Astrocyte of the hippocampus (primary cell): ENCODE measurements at regions not wholly inside any gene's neighbourhood (a gene's known extent, or its start where the extent isn't known, plus 50 kb on each side); places are given as distances from the start of the nearest gene placed in this dataset.

ENCODE experiments used
- DNase-seq: peaks from one replicate; pipeline ENCODE4 v3.0.0; 2011; ENCODE audit warnings: low read depth, low spot score

DNA sequence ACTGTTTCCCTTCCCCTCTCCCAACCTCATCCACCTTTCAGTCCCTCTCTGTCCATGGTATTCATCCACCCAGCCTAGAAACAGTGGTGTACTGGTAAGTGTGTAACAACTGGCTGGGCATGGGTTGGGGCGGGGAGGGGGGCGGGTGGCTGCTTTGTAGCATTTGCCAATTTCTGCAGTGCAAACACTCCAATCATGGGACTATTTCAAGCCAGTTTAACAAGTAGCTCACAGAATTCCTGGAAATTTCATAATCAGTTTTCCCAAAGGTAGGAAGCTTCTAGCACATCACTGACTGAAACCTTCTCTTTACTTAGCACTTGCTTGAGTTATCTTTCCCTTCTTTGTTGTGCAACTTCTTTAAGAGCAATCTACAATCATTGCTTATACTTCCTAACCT is 100.8 kb upstream of the WASF3 start:
- DNase-seq, result no peak

GRCh38 chr13:26457212-26457611 is 100.3 kb upstream of the WASF3 start:
- DNase-seq, result no peak

GRCh38 chr13:26458196-26458749 is 99.2 kb upstream of the WASF3 start:
- DNase-seq, result no peak

DNA sequence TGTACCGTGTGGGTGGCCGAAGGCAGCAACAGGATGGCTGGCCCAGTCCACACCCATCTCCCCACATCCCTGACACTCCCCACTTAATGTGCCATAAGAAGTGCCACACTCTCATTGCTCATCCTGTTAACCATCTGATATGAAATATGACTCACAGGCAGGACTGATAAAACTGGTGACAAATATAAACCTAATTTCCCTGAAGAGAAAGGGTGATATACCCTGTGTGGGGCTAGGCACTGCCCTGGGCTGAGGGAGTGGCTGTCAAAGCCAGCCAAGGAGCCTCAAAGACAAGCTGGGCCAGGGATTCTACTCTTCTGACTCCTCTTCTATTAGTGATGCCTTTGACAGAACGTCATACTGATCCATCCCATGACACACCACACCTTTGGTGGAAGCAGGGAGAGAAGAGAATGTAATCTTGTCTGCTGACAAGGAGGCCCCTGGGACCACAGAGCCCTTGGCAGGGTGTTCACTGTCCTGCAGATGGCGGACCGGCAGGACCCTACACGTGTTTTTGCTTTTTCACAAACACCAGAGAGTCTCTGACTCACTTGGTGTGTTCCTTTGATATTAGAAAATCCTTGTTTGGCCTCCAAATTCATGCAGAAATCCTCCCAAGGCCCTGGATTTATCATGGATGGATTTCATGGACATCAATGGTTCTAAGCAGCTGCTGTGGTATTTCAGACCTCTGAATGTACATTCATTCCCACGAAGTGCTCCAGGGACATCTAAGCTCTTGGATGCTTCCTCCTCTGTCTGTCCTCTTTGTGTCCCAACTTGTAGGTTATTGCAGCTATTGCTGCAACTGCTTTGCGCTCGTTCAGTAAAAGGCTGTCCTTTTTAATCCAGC is 98.0 kb upstream of the WASF3 start:
- DNase-seq, result no peak

GRCh38 chr13:26460648-26461047 is 96.8 kb upstream of the WASF3 start:
- no peak for DNase-seq

- DNase-seq, result no peak
These were observed 94.2 kb upstream of the WASF3 start for GRCh38 chr13:26463296-26463695.

DNA sequence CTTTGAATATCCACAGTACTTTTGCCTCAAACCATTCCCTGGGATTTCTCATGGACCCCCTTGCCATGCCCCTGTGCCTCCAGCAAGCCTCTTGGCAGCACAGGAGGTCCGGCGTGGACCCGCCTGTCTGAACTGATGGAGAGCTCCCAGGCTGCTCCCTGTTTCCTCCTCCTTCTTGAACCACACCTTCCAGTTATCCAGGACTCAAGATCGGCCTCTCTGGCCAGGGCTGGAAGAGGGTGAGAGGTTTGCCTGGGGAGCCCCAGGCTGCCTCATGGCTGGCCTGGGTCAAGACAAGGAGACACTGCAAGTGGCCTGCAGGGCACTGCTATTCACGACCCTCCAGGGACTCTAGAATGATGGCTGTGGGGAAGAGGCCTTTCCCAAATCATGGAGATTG is 93.6 kb upstream of the WASF3 start:
- no peak for DNase-seq

DNA sequence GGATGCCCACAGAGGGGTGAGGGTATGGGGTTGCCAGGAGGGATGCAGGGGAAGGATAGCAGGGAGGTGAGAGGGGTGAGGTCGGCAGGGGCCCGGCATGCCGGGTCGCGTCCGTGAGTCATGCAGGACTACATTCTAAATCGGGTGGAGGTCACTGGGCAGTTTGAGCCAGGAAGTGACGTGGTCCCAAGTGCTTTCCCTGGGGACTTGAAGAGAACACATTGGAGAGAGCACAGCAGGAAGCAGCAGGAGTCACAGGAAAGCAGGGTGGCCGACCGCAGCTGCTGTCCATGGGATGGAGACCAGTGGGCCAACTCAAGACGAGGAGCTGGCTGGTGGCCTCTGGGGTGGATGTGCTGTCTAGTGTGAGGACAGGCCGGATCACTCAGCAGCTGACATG is 92.0 kb upstream of the WASF3 start:
- no peak for DNase-seq

DNA sequence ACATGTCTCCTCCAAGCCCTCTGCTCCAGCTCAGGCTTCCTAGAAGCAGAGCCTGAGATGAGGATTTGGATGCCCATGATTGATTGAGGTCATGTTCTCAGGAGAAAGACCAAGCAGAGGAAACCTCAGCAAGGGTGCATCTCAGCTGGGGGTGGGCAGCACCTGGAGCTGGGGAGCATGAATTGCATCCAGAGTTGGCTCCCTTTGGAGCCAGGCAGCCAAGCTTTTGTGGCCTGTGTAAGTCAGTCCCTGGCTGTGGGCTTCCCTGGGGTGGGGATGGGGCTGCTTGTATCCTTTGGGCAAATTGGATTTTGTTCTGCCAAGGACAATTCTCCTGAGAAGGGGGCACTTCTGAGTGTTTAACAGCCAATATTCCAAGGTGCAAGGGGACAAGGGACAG is 91.5 kb upstream of the WASF3 start:
- DNase-seq, result no peak

- DNase-seq, result no peak
These were observed 89.2 kb upstream of the WASF3 start for GRCh38 chr13:26468265-26468801.

GRCh38 chr13:26469602-26470001 is 87.9 kb upstream of the WASF3 start:
- no peak for DNase-seq

- DNase-seq, result no peak
These were observed 85.7 kb upstream of the WASF3 start for GRCh38 chr13:26471807-26472206.

DNA sequence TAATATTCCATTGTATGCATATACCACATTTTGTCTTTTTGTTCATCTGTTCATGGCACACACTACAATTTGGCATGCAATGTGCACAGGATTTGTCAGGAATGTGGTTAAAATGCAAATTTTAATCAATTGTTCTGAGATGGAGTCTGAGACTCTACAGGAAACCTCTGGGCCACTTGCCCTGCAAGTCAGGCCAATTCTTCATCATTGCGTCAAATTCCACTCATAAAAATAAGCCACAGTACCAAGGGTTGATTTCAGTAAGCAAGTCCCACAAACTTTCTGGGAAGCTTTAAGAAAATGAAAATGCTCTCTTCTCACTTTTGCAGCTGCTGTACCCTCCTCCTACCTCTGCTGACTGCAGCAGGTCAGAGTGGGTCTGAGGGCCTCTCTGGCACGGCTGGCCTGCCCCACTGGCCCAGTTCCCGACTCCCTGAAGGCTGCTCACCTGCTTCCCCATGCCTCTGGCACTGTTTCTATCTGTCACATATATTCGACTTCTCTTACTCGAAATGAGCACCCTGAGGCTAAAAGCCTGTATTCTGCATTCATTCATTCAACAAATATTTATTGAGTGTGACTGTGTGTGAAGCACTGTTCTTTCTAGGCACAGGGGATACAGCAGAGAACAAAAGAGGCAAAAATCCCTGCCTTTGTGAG is 83.8 kb upstream of the WASF3 start:
- DNase-seq, result no peak

DNA sequence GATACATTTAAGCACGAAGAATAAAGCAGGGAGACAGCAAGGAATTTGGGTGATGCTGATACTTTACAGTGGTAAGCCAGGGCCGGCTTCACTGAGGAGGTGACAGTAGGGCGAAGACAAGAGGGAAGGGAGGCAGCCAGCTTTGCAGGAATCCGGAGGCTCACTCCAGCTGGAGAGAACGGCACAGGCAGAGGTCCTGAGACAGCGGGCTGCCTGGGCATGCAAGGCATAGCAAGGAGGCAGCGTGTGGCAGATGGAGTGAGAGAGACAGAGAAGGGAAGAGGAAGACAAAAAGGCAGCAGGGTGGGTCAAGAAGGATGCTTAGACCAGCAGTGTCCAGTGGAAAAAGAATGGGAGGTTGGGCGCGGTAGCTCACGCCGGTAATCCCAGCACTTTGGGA is 83.2 kb upstream of the WASF3 start:
- DNase-seq, result no peak

DNA sequence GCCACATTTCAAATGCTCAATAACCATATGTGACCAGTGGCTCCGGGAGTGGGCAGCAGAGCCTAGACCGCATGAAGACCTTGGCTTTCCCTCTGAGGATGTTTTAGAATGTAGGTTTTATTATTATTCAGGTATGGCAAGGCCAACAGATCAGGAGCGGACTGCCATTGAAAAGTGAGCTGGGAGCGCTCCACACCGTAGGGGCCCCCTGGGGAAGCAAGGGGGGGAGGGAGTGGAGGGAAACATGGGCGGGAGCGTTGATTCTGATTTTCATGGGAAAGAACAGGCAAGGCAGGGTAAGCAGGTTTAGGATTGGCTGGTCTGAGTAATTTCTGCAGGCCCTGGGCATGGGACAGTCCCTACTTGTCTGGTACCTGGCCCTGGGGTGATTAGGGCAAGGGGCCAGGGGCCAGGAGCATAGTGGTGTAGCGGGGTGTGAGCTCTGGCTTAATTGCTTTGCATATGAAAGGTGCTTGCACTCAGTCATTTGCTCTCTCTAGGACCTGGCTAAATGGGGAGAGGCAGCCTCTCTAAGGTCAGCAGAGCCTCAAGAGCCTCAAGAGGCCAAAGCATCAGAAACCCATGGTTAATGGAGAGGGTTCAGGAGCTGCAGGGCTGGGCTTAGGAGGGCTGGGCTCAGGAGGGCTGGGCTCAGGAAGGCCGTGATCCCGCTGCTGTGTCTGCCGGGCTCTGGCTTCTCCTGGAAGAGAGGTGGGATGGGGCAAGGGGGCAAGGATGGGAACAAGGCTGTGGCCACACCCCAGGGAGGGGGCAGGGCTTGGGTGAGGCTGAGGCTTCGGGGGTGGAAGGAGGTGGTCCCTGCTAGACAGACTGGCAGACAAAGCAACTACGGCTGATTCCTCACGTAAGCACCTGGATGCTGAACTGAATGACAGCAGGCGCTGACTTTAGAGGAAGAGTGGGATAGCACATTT is 82.0 kb upstream of the WASF3 start:
- no peak for DNase-seq

- DNase-seq, result peak; percentile 53
These were observed 81.2 kb upstream of the WASF3 start for GRCh38 chr13:26476111-26476781.

GRCh38 chr13:26476782-26477142 is 80.7 kb upstream of the WASF3 start:
- no peak for DNase-seq

DNA sequence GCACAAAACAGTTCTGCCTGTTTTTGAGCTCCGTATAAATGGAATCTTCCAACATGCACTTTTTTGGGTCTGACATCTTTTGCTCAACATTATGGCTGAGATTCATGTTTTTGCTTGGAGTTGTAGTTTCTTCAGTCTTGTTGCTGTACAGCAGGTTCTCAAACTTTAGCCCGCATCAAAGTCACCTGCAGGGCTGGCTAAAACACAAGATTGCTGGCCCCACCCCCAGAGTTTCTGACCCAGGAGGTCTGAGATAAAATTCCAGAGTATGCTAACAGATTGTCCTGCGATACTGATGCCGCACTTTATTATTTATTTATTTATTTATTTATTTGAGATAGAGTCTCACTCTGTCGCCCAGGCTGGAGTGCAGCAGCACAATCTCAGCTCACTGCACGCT is 79.8 kb upstream of the WASF3 start:
- DNase-seq, result no peak

- DNase-seq, result peak; percentile 20
These were observed 77.1 kb upstream of the WASF3 start for GRCh38 chr13:26480246-26480855.

DNA sequence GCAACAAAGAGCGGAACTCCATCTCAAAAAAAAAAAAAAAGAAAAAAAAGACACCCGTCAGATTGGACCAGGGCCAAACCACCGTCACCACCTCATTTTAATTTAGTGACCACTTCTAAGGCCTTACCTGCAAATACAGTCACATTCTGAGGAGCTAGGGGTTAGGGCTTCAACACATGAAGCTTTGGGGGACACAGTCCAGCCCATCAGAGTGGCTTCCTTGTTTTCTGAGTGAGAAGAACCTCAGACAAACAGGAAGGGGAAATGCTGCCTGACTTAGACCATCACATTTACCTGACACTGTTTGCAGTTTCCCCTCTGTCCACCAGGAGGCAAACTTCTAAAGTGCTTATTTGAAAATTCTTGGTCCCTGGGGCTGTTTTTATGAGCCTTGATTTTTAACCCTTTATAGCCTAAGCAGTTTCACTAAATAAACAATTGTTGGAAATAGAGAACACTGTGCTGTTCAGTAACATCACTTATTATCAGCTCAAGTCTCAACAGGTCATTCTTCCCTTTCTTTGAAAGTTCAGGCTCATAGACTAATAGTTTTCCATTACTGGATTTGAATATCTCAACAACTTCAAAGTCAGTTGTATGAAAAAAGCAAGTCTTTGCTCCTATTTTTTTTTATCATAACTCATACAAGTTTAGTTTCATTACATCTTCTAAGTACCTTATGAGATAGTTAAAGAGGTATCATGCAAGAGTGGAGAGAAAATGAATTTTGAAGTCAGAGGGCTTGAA is 74.9 kb upstream of the WASF3 start:
- peak; percentile 84 for DNase-seq
